ENCODE measurements at regions not wholly inside any gene's neighbourhood (a gene's known extent, or its start where the extent isn't known, plus 50 kb on each side); places are given as distances from the start of the nearest gene placed in this dataset.

DNA sequence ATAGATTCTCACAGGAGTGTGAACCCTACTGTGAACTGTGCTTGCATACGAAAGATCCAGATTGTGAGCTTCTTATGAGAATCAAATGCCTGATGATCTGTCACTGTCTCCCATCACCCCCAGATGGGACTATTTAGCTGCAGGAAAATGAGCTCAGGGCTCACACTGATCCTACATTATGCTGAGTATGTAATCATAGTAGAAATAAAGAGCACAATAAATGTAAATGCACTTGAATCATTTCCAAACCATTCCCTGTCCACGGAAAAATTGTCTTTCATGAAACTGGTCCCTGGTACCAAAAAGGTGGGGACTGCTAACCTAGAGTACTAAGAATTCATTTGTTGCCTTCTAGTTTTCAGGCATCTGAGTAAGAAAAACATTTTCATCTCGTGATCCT lies 1215.8 kb upstream of the TMEM132C start:
- no peak for DNase-seq (ENCODE audit: low read depth)
- TF ChIP-seq, protein P1, sequence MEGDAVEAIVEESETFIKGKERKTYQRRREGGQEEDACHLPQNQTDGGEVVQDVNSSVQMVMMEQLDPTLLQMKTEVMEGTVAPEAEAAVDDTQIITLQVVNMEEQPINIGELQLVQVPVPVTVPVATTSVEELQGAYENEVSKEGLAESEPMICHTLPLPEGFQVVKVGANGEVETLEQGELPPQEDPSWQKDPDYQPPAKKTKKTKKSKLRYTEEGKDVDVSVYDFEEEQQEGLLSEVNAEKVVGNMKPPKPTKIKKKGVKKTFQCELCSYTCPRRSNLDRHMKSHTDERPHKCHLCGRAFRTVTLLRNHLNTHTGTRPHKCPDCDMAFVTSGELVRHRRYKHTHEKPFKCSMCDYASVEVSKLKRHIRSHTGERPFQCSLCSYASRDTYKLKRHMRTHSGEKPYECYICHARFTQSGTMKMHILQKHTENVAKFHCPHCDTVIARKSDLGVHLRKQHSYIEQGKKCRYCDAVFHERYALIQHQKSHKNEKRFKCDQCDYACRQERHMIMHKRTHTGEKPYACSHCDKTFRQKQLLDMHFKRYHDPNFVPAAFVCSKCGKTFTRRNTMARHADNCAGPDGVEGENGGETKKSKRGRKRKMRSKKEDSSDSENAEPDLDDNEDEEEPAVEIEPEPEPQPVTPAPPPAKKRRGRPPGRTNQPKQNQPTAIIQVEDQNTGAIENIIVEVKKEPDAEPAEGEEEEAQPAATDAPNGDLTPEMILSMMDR (conservative IDR thresholded peaks at IDR 0.05; ENCODE audit: low read length) = no peak
- H3K4me3 ChIP-seq (ENCODE audit: low read length) = no peak overlapping the region

- no peak overlapping the region for H3K4me3 ChIP-seq (ENCODE audit: low read length)
- peak; percentile 62 for DNase-seq (ENCODE audit: low read depth)
- TF ChIP-seq, protein P1 (conservative IDR thresholded peaks at IDR 0.05; ENCODE audit: low read length) = no peak
Measured at GRCh38 chr12:127052511-127053232, 1214.3 kb upstream of the TMEM132C start.

DNA sequence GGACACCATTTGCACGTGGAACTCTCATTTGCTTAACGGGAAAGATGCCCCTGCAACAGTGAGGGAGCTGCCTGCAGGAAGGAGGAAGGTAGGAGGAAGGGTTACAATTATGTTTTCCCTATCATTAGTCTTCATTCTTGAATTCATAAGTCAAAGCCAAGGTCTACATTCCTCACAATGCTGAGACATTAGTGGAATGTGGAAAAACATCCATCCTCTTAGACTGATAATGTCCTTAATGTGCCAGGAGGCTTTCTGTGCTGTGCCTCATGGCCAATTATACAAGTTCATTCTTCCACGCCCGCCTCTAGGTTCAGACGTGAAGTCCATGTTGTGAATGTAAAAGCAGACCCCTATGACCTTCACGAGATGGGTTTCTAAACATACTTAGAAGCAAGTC lies 1212.4 kb upstream of the TMEM132C start:
- peak; percentile 72 for DNase-seq (ENCODE audit: low read depth)
- TF ChIP-seq, protein P1 (conservative IDR thresholded peaks at IDR 0.05; ENCODE audit: low read length) = no peak
- no peak overlapping the region for H3K4me3 ChIP-seq (ENCODE audit: low read length)

- H3K4me3 ChIP-seq (ENCODE audit: low read length) = no peak overlapping the region
- no peak for DNase-seq (ENCODE audit: low read depth)
- TF ChIP-seq, protein P1 (conservative IDR thresholded peaks at IDR 0.05; ENCODE audit: low read length) = no peak
Measured at GRCh38 chr12:127060310-127060847, 1206.6 kb upstream of the TMEM132C start.

- DNase-seq (ENCODE audit: low read depth) = no peak
- H3K4me3 ChIP-seq (ENCODE audit: low read length) = no peak overlapping the region
- TF ChIP-seq, protein P1 (conservative IDR thresholded peaks at IDR 0.05; ENCODE audit: low read length) = no peak
Measured at GRCh38 chr12:127060933-127061332, 1206.0 kb upstream of the TMEM132C start.

DNA sequence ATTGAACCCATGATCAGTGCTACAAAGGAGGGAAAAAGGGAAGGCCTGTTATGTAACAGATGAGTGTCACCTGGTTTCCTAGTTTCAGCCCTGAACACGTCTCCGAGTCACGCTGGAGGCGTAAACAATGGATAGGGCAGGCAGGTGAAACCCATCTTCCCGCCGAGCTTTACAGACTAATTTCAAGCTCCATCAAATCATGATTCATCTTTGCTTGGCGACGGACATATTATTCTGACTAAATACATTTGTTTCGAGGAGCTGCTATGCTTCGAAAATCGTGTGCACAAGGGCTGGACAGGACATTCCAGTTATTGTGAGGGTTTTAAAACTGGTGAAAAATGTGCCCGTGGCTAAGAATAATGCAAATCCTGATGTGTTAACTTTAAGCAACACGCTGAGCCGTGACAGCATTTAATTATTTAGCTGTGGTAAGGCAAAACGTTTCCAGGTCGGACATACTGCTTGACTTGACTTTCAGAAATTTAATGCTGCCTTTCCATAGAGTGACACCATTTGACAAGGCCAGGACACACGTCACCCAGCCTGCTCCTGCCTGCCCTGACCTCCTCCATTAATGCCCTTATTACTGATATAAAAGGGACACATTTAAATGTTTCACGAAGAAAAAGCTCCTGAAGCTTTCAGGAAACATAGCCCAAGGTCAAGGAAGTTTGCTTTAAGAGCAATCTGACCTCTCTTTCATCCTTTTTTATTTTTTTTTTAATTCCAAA lies 1203.5 kb upstream of the TMEM132C start:
- DNase-seq (ENCODE audit: low read depth) = no peak

More for the DNA sequence above, 1203.5 kb upstream of the TMEM132C start:
- no peak overlapping the region for H3K4me3 ChIP-seq (ENCODE audit: low read length)
- TF ChIP-seq, protein P1 (conservative IDR thresholded peaks at IDR 0.05; ENCODE audit: low read length) = no peak

Measured in AG10803 (cell line).